Ovary (tissue), 7 donors: ENCODE measurements at regions not wholly inside any gene's neighbourhood (a gene's known extent, or its start where the extent isn't known, plus 50 kb on each side); places are given as distances from the start of the nearest gene placed in this dataset.

Experiments
- DNase-seq, 5 donors: peaks; one replicate each; pipeline ENCODE4 v3.0.0-alpha.2; 2019 to 2020
- H3K27ac ChIP-seq, 2 donors: fragments of 200-600 bp; one replicate each; pipeline versions ENCODE4 v1.5.1 to v1.8.0; 2019 to 2022
- H3K27me3 ChIP-seq: fragments of 200-600 bp; one replicate; pipeline ENCODE4 v1.8.0; 2022
- H3K36me3 ChIP-seq: fragments of 200-600 bp; sonication (generic); one replicate; pipeline ENCODE4 v1.5.1; 2019
- H3K4me1 ChIP-seq: one replicate; pipeline ENCODE4 v1.8.1; 2013; ENCODE audit warnings: mild to moderate bottlenecking, moderate library complexity; ENCODE audit not compliant: insufficient read depth
- H3K4me3 ChIP-seq: fragments of 200-600 bp; sonication (generic); one replicate; pipeline ENCODE4 v1.5.1; 2017
- H3K9me3 ChIP-seq, 2 donors: fragments of 200-600 bp in 1 of 2; sonication (generic) in 1 of 2; one replicate each; pipeline versions ENCODE4 v1.5.1 to v1.8.1; 2013 to 2019; ENCODE audit warnings: mild to moderate bottlenecking in 1 of 2, moderate library complexity in 1 of 2
- EP300 ChIP-seq: sonication (generic); formaldehyde crosslinking; IDR thresholded peaks from one replicate; pipeline ENCODE4 v1.6.1; 2017; ENCODE audit warnings: antibody characterized with exemption
- POLR2A ChIP-seq: fragments of 450-650 bp; IDR thresholded peaks from one replicate; pipeline ENCODE4 v1.6.1; 2017; ENCODE audit warnings: antibody characterized with exemption, mild to moderate bottlenecking, moderate library complexity
- WGBS, 3 donors: extraction: QIAGEN DNeasy Blood & Tissue Kit in 1 of 3; methylation state at CpG; one replicate each; pipeline versions ENCODE4 v1.1.5 to v1.1.7; 2013 to 2017; 5-methylcytosine and 5-hydroxymethylcytosine counted together
- intact Hi-C, 4 donors: fragments of 100-400 bp; cut with DNase I; formaldehyde crosslinking; loops; one replicate each; pipeline versions ENCODE4 v1.11.0 to v1.15.1; 2022 to 2023
- TF ChIP-seq, protein P1 (sequence below), 3 donors: fragments of 450-650 bp in 2 of 3; fragments of 200-600 bp in 1 of 3; IDR thresholded peaks; one replicate each; pipeline versions ENCODE4 v1.5.1 to v1.8.0; 2016 to 2022; ENCODE audit warnings: antibody characterized with exemption in 3 of 3, mild to moderate bottlenecking in 1 of 3
- donor health status: DM: no; HTN: no; CAD: no; lungs with moderate emphysema.
- donor health status: DM: no; HTN: no; CAD: no.
- donor health status: Bipolar disorder and iron deficiency.
- donor health status: DM: no; HTN: no; CAD: no.
- donor health status: DM: yes; HTN: yes; CAD: no.

DNA sequence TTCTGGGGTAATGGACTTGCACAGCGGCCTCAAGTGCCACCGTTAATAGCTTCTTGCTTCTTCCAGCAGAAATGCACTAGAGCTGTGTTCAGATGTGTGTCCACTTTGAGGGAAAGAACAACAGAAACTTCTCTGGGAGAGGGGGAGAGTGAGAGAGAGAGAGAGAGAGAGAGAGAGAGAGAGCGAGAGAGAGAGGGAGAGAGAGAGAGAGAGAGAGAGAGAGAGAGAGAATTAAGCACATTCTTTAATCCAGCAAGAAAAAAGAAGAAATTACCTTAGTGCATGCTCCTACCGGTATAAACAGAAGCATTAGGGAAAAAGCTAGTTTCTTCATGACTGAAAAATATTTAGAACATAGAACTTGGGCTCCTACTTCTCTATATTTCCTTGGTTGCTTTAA is 418.8 kb downstream of the MAN2A1 start:
- Histone ChIP-seq H3K4me1 (no peaks in the 10 kb centered on the region), H3K27me3 (no peaks in the 10 kb centered on the region), H3K27ac (no peak overlapping the region), H3K36me3 (no peaks in the 10 kb centered on the region), H3K4me3 (no peak overlapping the region), H3K9me3 (no peaks in the 10 kb centered on the region)
- TF ChIP-seq, protein P1, sequence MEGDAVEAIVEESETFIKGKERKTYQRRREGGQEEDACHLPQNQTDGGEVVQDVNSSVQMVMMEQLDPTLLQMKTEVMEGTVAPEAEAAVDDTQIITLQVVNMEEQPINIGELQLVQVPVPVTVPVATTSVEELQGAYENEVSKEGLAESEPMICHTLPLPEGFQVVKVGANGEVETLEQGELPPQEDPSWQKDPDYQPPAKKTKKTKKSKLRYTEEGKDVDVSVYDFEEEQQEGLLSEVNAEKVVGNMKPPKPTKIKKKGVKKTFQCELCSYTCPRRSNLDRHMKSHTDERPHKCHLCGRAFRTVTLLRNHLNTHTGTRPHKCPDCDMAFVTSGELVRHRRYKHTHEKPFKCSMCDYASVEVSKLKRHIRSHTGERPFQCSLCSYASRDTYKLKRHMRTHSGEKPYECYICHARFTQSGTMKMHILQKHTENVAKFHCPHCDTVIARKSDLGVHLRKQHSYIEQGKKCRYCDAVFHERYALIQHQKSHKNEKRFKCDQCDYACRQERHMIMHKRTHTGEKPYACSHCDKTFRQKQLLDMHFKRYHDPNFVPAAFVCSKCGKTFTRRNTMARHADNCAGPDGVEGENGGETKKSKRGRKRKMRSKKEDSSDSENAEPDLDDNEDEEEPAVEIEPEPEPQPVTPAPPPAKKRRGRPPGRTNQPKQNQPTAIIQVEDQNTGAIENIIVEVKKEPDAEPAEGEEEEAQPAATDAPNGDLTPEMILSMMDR (IDR thresholded peaks at IDR 0.05), result no peak
- TF ChIP-seq EP300 (no peak), POLR2A (no peak)
- no peak for DNase-seq
- intact Hi-C loops, result no loop called here
- 65 to 81% (median 69%) methylated on average over 3 to 4 of the region's 4 CpGs for WGBS, 3 donors

DNA sequence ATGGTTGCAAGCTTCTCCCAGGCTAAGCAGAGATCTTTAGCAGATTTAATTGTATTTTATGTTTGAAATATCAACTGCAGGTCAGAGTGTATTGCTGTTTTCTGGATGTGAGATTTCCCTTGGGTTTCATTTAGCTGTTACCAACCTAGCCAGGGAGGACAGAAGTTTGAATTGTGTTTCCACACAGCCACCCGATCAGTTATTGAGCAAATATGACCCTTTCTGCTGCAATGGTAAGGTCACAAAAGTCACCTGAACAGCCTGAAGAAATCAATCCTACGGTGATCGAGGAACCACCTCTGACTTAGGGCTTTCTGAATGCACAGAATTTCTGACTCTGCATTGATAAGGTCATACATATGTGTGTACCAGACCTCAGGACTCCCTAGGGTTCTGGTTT is 419.9 kb downstream of the MAN2A1 start:
- H3K4me3 ChIP-seq, result no peak overlapping the region
- peaks cover 0 to 3% of the 10 kb centered on the region in 2 donors for H3K9me3 ChIP-seq
- DNase-seq, result no peak
- intact Hi-C loops, result no loop called here
- no peaks in the 10 kb centered on the region for H3K36me3 ChIP-seq
- TF ChIP-seq, protein P1 (IDR thresholded peaks at IDR 0.05), result no peak
- TF ChIP-seq EP300, result no peak
- no peak for TF ChIP-seq POLR2A
- WGBS, 3 donors, result 66 to 86% (median 71%) methylated on average over 3 of the region's 3 CpGs
- H3K27ac ChIP-seq, result no peak overlapping the region
- no peaks in the 10 kb centered on the region for H3K27me3 ChIP-seq
- H3K4me1 ChIP-seq, result no peaks in the 10 kb centered on the region

DNA sequence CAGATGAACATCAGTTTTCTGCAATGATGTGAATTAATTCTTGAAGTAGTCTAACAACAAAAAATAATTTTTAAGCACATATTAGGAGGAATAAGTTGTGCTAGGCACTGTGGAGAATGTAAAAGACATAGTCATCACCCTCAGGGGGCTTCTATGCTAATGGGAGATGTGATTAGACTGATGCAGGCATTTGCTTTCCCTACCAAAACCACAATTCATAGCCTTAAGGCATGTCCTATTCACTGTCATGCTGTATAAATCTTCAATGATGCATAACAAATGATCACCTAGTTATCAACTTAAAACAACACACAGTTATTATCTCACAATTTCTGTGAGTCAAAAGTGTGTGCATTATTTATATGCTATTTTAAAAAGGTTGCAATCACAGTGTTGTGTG is 422.6 kb downstream of the MAN2A1 start:
- intact Hi-C loops, result no loop called here

DNA sequence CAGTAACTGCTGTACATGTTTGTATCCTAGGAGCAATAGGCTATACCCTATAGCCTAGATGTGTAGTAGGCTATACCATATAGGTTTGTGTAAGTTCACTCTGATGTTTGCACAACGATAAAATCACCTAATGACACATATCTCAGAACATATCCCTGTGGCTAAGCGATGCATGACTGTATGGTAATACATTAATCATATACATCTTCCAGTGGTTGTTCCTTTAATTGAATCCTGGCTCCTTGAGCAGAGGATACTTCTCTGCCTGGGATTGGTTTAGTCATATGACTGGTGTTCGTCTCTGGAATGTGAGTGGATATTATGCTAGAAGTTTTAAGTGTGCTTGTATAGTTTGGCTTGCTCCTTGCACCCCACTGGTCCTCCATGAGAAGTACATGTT is 425.8 kb downstream of the MAN2A1 start:
- Histone ChIP-seq H3K9me3 (peaks cover 0 to 3% of the 10 kb centered on the region in 2 donors), H3K4me1 (no peaks in the 10 kb centered on the region), H3K27ac (no peak overlapping the region), H3K36me3 (no peaks in the 10 kb centered on the region), H3K4me3 (no peak overlapping the region), H3K27me3 (no peaks in the 10 kb centered on the region)
- intact Hi-C loops, result no loop called here
- WGBS, 3 donors, result 78 to 85% (median 82%) methylated on average over 3 of the region's 3 CpGs
- TF ChIP-seq EP300, result no peak
- DNase-seq, result no peak

More for the DNA sequence above, 422.6 kb downstream of the MAN2A1 start:
- no peak overlapping the region for H3K4me3 ChIP-seq
- no peaks in the 10 kb centered on the region for H3K4me1 ChIP-seq
- no peak for DNase-seq
- no peaks in the 10 kb centered on the region for H3K27me3 ChIP-seq
- peaks cover 0 to 3% of the 10 kb centered on the region in 2 donors for H3K9me3 ChIP-seq
- TF ChIP-seq, protein P1 (IDR thresholded peaks at IDR 0.05), result no peak
- no peak for TF ChIP-seq EP300
- no peaks in the 10 kb centered on the region for H3K36me3 ChIP-seq
- no peak overlapping the region for H3K27ac ChIP-seq

- Histone ChIP-seq H3K36me3 (no peaks in the 10 kb centered on the region), H3K27ac (no peak overlapping the region), H3K4me1 (no peaks in the 10 kb centered on the region), H3K9me3 (peaks cover 0 to 3% of the 10 kb centered on the region in 2 donors), H3K27me3 (no peaks in the 10 kb centered on the region), H3K4me3 (no peak overlapping the region)
- intact Hi-C loops, result no loop called here
- 87 to 90% (median 87%) methylated on average over 1 of the region's 1 CpG for WGBS, 3 donors
- DNase-seq, result no peak
- TF ChIP-seq, protein P1 (IDR thresholded peaks at IDR 0.05), result no peak
- TF ChIP-seq POLR2A, result no peak
- no peak for TF ChIP-seq EP300
Measured at GRCh38 chr5:110116539-110116938, 426.8 kb downstream of the MAN2A1 start.
